ENCODE measurements at regions not wholly inside any gene's neighbourhood (a gene's known extent, or its start where the extent isn't known, plus 50 kb on each side); places are given as distances from the start of the nearest gene placed in this dataset.

DNA sequence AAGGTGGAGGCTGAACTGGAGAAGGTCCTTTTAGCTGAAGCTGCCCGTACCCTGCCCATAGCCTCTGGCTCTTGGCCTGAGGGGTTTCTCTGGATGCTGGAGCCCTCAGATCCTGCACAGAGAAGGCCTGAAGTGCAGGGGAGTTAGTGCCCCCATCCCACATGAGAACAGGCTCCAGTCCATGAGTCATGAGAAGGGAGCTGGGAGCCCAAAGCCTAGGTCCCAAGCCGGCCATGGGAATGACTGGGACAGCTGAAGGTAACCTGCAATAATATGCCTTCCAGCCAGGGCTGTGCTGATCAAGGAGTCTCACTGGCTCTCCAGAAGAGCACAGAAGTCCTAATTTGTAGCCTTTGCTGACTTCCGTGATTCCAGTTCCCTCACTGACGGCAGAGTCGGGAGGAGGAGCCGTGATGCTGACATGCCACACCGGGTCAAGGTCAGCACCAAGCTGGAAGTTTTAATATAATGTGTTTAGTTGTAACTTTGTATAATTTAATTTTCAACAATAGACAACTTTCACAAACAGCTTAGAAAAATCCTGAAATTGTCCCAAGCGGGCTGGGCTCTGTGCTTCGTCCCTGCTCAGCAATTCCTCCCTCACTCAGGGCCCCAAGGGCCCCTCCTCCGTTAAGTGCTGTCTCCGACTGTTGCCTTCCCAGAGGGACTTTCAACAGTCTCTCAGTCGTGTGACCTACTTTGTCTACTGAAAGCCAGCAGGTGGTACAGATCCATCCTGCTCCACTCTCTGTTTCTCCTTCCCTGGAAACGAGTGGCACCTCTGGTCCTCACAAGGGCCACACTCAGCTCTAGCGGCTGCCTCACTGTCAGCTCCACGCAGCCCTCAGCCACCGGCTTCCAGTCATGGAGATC is 387.8 kb downstream of the GADD45G start (continued):
- no peak for TF ChIP-seq EGR1 (IDR thresholded peaks at IDR 0.05; ENCODE audit: borderline replicate concordance, low read depth, low read length)
- TF ChIP-seq KDM4A (IDR thresholded peaks at IDR 0.05; ENCODE audit: low read depth, low read length, severe bottlenecking), result no peak

Measured in H1 (cell line).